ENCODE measurements at regions not wholly inside any gene's neighbourhood (a gene's known extent, or its start where the extent isn't known, plus 50 kb on each side); places are given as distances from the start of the nearest gene placed in this dataset.
"Not testable (repeated sequence)": the region's sequence is repeated elsewhere in the genome, so short reads cannot be mapped to it uniquely, and the experiment has no call there.

GRCh38 chr20:19901226-19901625, 115.9 kb upstream of the NAA20 start:
- DNase-seq: no peak

DNA sequence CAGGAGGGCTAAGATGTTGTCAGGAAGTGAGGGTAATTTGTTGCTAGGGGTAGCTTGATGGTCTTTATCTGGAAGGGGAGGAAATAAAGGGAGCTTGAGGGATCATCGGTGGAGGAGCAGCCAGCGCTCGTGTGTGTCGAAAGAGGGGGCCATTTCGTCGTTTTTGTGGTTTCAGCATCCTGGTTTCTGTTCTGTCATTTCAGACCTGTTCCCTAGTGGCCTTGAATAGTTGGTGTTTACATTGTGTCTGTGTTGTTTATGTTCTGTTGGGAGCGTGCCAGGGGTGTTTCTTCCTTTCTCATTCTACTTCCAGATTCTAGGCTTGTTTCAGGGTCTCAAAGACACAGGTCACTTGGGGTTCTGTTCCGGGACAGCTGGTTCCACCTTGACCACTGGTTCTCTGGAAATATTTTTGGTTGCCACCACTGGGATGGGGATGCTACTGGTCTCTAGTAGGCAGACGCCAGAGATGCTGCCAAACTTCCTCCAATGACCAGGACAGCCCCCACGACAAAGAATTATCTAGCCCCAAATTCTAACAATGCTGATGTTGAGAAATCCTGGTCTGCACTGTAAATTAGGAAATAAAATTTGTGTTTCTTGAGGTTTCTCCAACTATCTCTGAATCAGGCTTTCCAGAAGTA, 113.9 kb upstream of the NAA20 start:
- no peak for DNase-seq

DNA sequence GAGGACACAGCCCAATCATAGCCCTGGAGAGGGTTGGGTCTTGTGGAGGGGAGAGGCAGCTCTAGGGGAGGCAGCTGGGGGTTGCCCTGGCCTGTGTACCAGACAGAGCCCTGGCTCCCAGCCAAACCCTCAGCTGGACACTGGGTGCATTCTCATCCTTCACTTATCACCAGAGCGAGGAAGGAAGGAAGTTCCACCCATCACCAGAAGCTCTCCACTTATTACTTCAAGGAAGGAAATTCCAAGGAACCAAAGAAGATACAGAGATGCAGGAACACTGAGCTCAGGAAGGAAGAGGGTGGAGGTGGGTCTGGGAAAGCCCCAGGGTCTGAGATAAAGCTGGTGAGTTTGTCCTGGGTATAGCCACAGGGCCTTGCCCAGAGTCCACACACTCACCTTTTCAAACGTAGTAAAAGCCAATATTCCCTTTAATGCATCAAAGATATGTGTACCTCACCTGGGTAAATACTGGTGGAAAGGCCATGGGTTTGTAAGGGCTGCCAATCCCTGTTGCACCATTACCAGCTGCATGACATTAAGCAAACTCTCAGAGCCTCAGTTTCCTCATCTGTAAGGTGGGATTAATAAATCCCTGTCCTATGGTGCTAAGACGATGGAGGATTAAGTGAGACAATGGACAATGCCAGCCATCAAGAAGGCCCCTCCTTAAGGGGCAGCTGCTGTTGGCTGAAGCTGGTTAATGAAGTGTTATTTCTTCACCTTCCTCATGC, 109.7 kb upstream of the NAA20 start:
- no peak for DNase-seq

DNA sequence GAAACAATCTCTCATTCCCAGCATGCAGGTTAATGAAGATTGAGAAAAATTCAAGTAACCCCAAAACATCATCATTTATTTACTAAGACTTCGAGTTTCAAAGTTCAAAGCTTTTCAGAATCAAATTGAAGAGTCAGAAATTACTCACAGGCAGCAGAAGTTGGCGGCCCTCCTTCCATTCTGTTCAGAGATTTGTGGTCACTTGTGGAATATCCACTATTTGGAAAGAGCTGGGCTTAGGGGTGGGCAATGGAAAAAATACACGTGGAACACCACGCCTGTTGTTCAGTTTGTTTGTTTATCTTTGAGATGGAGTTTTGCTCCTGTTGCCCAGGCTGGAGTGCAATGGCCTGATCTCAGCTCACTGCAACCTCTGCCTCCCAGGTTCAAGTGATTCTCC, 108.6 kb upstream of the NAA20 start:
- no peak for DNase-seq

GRCh38 chr20:19909725-19910124, 107.4 kb upstream of the NAA20 start:
- DNase-seq: no peak

- no peak for DNase-seq
Observed at GRCh38 chr20:19911810-19912382, 105.3 kb upstream of the NAA20 start.

DNA sequence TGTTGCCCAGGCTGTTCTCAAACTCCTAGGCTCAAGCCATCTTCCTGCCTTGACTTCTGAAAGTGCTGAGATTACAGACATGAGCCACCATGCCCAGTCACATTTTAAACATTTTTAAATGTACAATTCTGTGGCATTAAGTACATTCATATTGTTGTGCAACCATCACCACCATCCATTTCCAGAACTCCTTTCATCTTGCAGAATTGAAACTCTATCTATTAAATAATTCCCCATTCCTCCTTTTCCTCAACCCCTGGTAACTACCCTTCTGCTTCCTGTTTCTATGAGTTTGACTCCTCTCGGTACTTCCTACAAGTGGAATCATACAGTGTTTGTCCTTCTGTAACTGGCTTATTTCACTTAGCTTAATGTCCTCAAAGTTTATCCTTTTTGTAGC, 103.8 kb upstream of the NAA20 start:
- DNase-seq: no peak

- DNase-seq: no peak
Observed at GRCh38 chr20:19913927-19914614, 103.1 kb upstream of the NAA20 start.

DNA sequence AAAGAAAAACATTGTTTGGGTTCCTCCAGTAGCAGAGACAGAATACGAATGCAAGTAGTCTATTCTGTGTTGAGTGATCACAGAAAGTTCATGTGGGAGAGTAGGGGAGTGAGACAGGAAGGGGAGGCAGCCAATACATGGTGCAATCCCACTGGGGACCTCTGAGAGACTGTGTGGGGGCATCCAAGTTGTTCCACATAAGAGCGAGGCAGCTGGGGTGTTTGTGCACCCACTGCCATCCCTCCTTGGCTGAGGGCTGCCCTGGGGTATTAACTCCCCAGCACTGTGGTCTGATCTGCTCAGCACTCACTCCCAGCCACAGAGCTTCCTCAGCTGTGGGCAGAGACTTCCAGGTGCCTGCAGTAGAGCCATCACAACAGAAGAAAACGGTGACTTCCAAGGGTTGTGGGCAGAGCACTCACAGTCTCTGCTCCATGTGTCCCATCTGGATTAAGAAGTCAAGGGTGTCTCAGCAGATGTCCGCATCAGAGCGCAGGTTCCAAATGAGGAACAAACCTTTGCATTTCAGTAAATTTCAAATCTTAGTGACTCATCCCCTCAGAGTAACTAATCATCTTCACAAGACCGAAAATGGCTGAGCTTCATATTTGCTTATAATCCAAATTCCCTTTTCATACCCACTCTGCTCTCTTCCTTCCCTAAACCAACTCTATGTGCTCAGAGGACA, 101.9 kb upstream of the NAA20 start:
- no peak for DNase-seq

- DNase-seq: no peak
Observed at GRCh38 chr20:19916531-19917485, 100.4 kb upstream of the NAA20 start.

- DNase-seq: no peak
Observed at GRCh38 chr20:19918965-19919329, 98.2 kb upstream of the NAA20 start.

- no peak for DNase-seq
Observed at GRCh38 chr20:19920381-19921138, 96.6 kb upstream of the NAA20 start.

- DNase-seq: no peak
Observed at GRCh38 chr20:19921284-19921793, 95.8 kb upstream of the NAA20 start.

GRCh38 chr20:19921829-19922228, 95.3 kb upstream of the NAA20 start:
- DNase-seq: not testable (repeated sequence)

GRCh38 chr20:19922716-19923115, 94.4 kb upstream of the NAA20 start:
- no peak for DNase-seq

DNA sequence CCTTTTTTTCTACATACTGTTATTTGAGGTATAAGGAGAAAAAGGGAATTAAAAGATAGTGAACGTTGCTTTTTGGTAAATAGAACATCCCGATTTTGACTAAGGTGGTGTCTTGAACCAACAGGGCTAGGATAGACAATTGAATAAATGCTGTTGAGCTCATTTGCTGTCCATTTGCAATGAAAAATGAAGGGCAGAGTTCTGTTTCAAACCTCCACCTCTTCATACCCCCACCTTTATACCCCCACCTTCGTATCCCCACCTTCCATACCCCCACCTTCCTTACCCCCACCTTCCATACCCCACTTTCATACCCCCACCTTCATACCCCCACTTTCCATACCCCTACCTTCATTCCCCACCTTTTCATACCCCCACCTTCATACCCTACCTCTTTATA, 93.4 kb upstream of the NAA20 start:
- DNase-seq: no peak

DNA sequence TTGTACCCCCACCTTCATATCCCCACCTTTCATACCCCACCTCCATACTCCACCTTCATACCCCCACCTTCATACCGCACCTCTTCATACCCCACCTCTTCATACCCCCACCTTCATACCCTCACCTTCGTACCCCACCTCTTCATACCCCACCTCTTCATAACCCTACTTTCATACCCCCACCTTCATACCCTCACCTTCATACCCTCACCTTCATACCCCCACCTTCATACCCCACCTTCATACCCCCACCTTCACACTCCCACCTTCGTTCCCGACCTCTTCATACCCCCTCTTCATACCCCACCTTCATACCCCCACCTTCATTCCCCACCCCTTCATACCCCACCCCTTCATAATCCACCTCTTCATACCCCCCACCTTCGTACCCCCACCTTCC, 92.9 kb upstream of the NAA20 start:
- DNase-seq: no peak

- DNase-seq: no peak
Observed at GRCh38 chr20:19926591-19926990, 90.6 kb upstream of the NAA20 start.

- no peak for DNase-seq
Observed at GRCh38 chr20:19928328-19929011, 88.7 kb upstream of the NAA20 start.

GRCh38 chr20:19929012-19929360, 88.2 kb upstream of the NAA20 start:
- no peak for DNase-seq

Measured in SW 1271 (cell line).